ENCODE measurements at regions not wholly inside any gene's neighbourhood (a gene's known extent, or its start where the extent isn't known, plus 50 kb on each side); places are given as distances from the start of the nearest gene placed in this dataset.
"Not testable (repeated sequence)": the region's sequence is repeated elsewhere in the genome, so short reads cannot be mapped to it uniquely, and the experiment has no call there.

DNA sequence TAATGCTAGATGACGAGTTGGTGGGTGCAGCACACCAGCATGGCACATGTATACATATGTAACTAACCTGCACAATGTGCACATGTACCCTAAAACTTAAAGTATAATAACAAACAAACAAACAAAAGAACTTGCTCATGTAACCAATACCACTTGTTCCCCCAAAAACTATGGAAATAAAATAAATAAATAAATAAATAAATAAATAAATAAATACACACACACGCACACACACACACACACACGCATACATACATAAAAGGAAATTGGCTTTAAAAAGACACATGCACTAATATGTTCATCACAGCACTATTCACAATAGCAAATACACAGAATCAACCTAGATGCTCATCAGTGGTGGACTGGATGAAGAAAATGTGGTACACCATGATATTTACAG is 394.0 kb upstream of the SLC10A2 start:
- not testable (repeated sequence) for H3K27me3 ChIP-seq (ENCODE audit: control insufficient read depth in 3 of 3, insufficient read depth in 3 of 3, low read depth in 1 of 3, low read length in 3 of 3); DNase-seq (ENCODE audit: low spot score)
- no CpG with 5 or more reads among the region's 3 CpGs for WGBS, 2 donors (ENCODE audit: extremely low coverage in 2 of 2, insufficient read length in 2 of 2, insufficient replicate concordance in 1 of 2)

DNA sequence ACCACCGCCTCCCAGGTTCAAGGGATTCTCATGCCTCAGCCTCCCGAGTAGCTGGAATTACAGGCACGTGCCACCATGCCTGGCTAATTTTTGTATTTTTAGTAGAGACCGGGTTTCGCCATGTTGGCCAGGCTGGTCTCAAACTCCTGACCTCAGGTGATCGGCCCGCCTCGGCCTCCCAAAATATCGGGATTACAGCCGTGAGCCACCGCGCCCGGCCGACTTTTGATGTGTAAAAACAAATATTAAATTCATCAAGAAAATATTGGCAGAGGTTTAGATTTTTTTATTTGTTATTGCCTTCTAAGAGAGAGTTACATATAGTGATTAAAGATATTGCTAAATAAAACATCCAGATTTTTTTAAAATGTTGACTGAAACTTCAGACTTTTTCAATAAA is 390.8 kb upstream of the SLC10A2 start:
- H2BK12ac ChIP-seq (ENCODE audit: low read length); H2BK15ac ChIP-seq (ENCODE audit: low read length); H3K4ac ChIP-seq (ENCODE audit: low read length); H2AK5ac ChIP-seq (ENCODE audit: low read depth, low read length); H4K8ac ChIP-seq (ENCODE audit: low read depth, low read length); H3K4me3 ChIP-seq (ENCODE audit: low read length in 2 of 2); H3K9ac ChIP-seq (ENCODE audit: low read depth, low read length, poor library complexity); H3K18ac ChIP-seq (ENCODE audit: low read length); H2AFZ ChIP-seq (ENCODE audit: low read length); H3K9me3 ChIP-seq (replicated peaks in 1 of 2; ENCODE audit: control insufficient read depth in 2 of 2, insufficient read depth in 1 of 2, low read depth in 1 of 2, low read length in 2 of 2); H3K79me1 ChIP-seq (ENCODE audit: low read depth, low read length); H3K27me3 ChIP-seq (ENCODE audit: control insufficient read depth in 3 of 3, insufficient read depth in 3 of 3, low read depth in 1 of 3, low read length in 3 of 3); DNase-seq (ENCODE audit: low spot score); H3K27ac ChIP-seq (replicated peaks; ENCODE audit: low read length); H4K91ac ChIP-seq (ENCODE audit: low read depth, low read length, poor library complexity); H3K4me2 ChIP-seq (ENCODE audit: insufficient read depth, low read length, poor library complexity, severe bottlenecking); H3K23ac ChIP-seq (ENCODE audit: low read depth, low read length, poor library complexity); H2BK5ac ChIP-seq (ENCODE audit: low read length); H3K14ac ChIP-seq (ENCODE audit: low read length); H3K36me3 ChIP-seq (replicated peaks in 1 of 2; ENCODE audit: control insufficient read depth in 2 of 2, insufficient read depth in 2 of 2, low read length in 2 of 2); H3K4me1 ChIP-seq (ENCODE audit: control insufficient read depth in 2 of 2, insufficient read depth in 1 of 2, low read depth in 1 of 2, low read length in 2 of 2); H2BK120ac ChIP-seq (ENCODE audit: low read depth, low read length): not testable (repeated sequence)
- WGBS, 2 donors (ENCODE audit: extremely low coverage in 2 of 2, insufficient read length in 2 of 2, insufficient replicate concordance in 1 of 2), result no CpG with 5 or more reads among the region's 14 CpGs

More for the DNA sequence above, 394.0 kb upstream of the SLC10A2 start:
- not testable (repeated sequence) for H3K4me3 ChIP-seq (ENCODE audit: low read length in 2 of 2); H3K4ac ChIP-seq (ENCODE audit: low read length); H3K9me3 ChIP-seq (replicated peaks in 1 of 2; ENCODE audit: control insufficient read depth in 2 of 2, insufficient read depth in 1 of 2, low read depth in 1 of 2, low read length in 2 of 2); H3K14ac ChIP-seq (ENCODE audit: low read length); H4K8ac ChIP-seq (ENCODE audit: low read depth, low read length); H3K27ac ChIP-seq (replicated peaks; ENCODE audit: low read length); H3K23ac ChIP-seq (ENCODE audit: low read depth, low read length, poor library complexity); H3K9ac ChIP-seq (ENCODE audit: low read depth, low read length, poor library complexity); H2BK12ac ChIP-seq (ENCODE audit: low read length); H2BK15ac ChIP-seq (ENCODE audit: low read length); H2AK5ac ChIP-seq (ENCODE audit: low read depth, low read length); H2AFZ ChIP-seq (ENCODE audit: low read length); H3K18ac ChIP-seq (ENCODE audit: low read length); H3K4me2 ChIP-seq (ENCODE audit: insufficient read depth, low read length, poor library complexity, severe bottlenecking); H3K79me1 ChIP-seq (ENCODE audit: low read depth, low read length); H3K4me1 ChIP-seq (ENCODE audit: control insufficient read depth in 2 of 2, insufficient read depth in 1 of 2, low read depth in 1 of 2, low read length in 2 of 2); H3K36me3 ChIP-seq (replicated peaks in 1 of 2; ENCODE audit: control insufficient read depth in 2 of 2, insufficient read depth in 2 of 2, low read length in 2 of 2); H4K91ac ChIP-seq (ENCODE audit: low read depth, low read length, poor library complexity); H2BK5ac ChIP-seq (ENCODE audit: low read length); H2BK120ac ChIP-seq (ENCODE audit: low read depth, low read length)

DNA sequence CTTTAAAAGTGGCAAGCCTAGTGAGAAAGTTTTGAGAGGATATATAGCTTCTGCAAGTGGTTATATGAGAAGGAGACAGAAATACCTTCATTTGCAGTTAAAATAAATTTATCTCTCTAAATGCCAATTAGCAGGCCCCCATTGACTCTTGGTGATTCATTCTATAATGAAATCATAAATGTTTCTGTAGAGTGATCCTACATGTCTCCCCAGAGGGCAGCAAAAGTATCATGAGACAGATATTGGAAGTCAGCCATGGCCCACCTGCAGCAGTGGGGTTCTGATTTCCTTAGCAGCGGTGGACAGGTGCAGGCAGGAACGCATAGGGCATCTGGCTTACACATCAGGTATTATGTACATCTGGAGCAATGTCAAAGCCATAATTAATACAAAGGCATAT is 385.4 kb upstream of the SLC10A2 start:
- H3K14ac ChIP-seq (ENCODE audit: low read length), result no peak overlapping the region
- WGBS, 2 donors (ENCODE audit: extremely low coverage in 2 of 2, insufficient read length in 2 of 2, insufficient replicate concordance in 1 of 2), result no CpG with 5 or more reads among the region's 2 CpGs
- H3K9ac ChIP-seq (ENCODE audit: low read depth, low read length, poor library complexity), result no peak overlapping the region
- H3K36me3 ChIP-seq (replicated peaks in 1 of 2; ENCODE audit: control insufficient read depth in 2 of 2, insufficient read depth in 2 of 2, low read length in 2 of 2), result no peaks in the 10 kb centered on the region
- H3K9me3 ChIP-seq (replicated peaks in 1 of 2; ENCODE audit: control insufficient read depth in 2 of 2, insufficient read depth in 1 of 2, low read depth in 1 of 2, low read length in 2 of 2), result no peaks in the 10 kb centered on the region
- H2BK5ac ChIP-seq (ENCODE audit: low read length), result no peak overlapping the region
- no peak overlapping the region for H4K91ac ChIP-seq (ENCODE audit: low read depth, low read length, poor library complexity)
- H3K4ac ChIP-seq (ENCODE audit: low read length), result no peak overlapping the region
- H2BK12ac ChIP-seq (ENCODE audit: low read length), result no peak overlapping the region
- H3K27ac ChIP-seq (replicated peaks; ENCODE audit: low read length), result no peak overlapping the region
- no peak overlapping the region for H2BK15ac ChIP-seq (ENCODE audit: low read length)
- H2BK120ac ChIP-seq (ENCODE audit: low read depth, low read length), result no peak overlapping the region
- H2AFZ ChIP-seq (ENCODE audit: low read length), result no peak overlapping the region
- no peaks in the 10 kb centered on the region for H3K4me1 ChIP-seq (ENCODE audit: control insufficient read depth in 2 of 2, insufficient read depth in 1 of 2, low read depth in 1 of 2, low read length in 2 of 2)
- no peak overlapping the region for H3K4me3 ChIP-seq (ENCODE audit: low read length in 2 of 2)
- H4K8ac ChIP-seq (ENCODE audit: low read depth, low read length), result no peak overlapping the region
- peaks cover 1% of the 10 kb centered on the region for H3K79me1 ChIP-seq (ENCODE audit: low read depth, low read length)
- H3K18ac ChIP-seq (ENCODE audit: low read length), result no peak overlapping the region
- H3K4me2 ChIP-seq (ENCODE audit: insufficient read depth, low read length, poor library complexity, severe bottlenecking), result no peak overlapping the region
- H2AK5ac ChIP-seq (ENCODE audit: low read depth, low read length), result no peak overlapping the region
- H3K23ac ChIP-seq (ENCODE audit: low read depth, low read length, poor library complexity), result no peak overlapping the region
- no peak for DNase-seq (ENCODE audit: low spot score)
- H3K27me3 ChIP-seq (ENCODE audit: control insufficient read depth in 3 of 3, insufficient read depth in 3 of 3, low read depth in 1 of 3, low read length in 3 of 3), result no peaks in the 10 kb centered on the region

DNA sequence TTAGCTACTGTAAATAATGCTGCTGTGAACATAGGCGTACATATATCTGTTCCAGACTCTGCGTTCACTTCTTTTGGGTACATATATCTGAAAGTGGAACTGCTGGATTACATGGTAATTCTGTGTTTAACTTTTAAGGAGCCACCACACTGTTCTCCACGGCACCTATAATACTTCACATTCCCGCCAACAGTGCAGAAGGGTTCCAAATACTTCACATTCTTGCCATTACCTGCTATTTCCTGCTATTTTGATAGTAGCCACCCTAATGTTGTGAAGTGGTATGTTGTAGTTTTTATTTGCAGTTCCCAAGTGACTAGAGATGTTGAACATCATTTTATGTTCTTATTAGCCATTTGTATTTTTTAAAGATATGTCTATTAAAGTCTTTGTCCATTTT is 377.4 kb upstream of the SLC10A2 start:
- H4K8ac ChIP-seq (ENCODE audit: low read depth, low read length), result no peak overlapping the region
- no peak overlapping the region for H3K18ac ChIP-seq (ENCODE audit: low read length)
- H2AK5ac ChIP-seq (ENCODE audit: low read depth, low read length), result no peak overlapping the region
- H3K4ac ChIP-seq (ENCODE audit: low read length), result no peak overlapping the region
- no peak overlapping the region for H3K4me2 ChIP-seq (ENCODE audit: insufficient read depth, low read length, poor library complexity, severe bottlenecking)
- no peak overlapping the region for H3K4me3 ChIP-seq (ENCODE audit: low read length in 2 of 2)
- no peaks in the 10 kb centered on the region for H3K79me1 ChIP-seq (ENCODE audit: low read depth, low read length)
- H3K9ac ChIP-seq (ENCODE audit: low read depth, low read length, poor library complexity), result no peak overlapping the region
- H3K23ac ChIP-seq (ENCODE audit: low read depth, low read length, poor library complexity), result no peak overlapping the region
- no peak overlapping the region for H2BK12ac ChIP-seq (ENCODE audit: low read length)
- no peak overlapping the region for H2BK120ac ChIP-seq (ENCODE audit: low read depth, low read length)
- no peak overlapping the region for H2BK15ac ChIP-seq (ENCODE audit: low read length)
- no peak overlapping the region for H2BK5ac ChIP-seq (ENCODE audit: low read length)
- no peaks in the 10 kb centered on the region for H3K36me3 ChIP-seq (replicated peaks in 1 of 2; ENCODE audit: control insufficient read depth in 2 of 2, insufficient read depth in 2 of 2, low read length in 2 of 2)
- WGBS, 2 donors (ENCODE audit: extremely low coverage in 2 of 2, insufficient read length in 2 of 2, insufficient replicate concordance in 1 of 2), result no CpG with 5 or more reads among the region's 4 CpGs
- H3K27ac ChIP-seq (replicated peaks; ENCODE audit: low read length), result no peak overlapping the region
- H3K4me1 ChIP-seq (ENCODE audit: control insufficient read depth in 2 of 2, insufficient read depth in 1 of 2, low read depth in 1 of 2, low read length in 2 of 2), result no peaks in the 10 kb centered on the region
- DNase-seq (ENCODE audit: low spot score), result no peak
- H3K27me3 ChIP-seq (ENCODE audit: control insufficient read depth in 3 of 3, insufficient read depth in 3 of 3, low read depth in 1 of 3, low read length in 3 of 3), result no peaks in the 10 kb centered on the region
- H3K9me3 ChIP-seq (replicated peaks in 1 of 2; ENCODE audit: control insufficient read depth in 2 of 2, insufficient read depth in 1 of 2, low read depth in 1 of 2, low read length in 2 of 2), result no peaks in the 10 kb centered on the region
- no peak overlapping the region for H4K91ac ChIP-seq (ENCODE audit: low read depth, low read length, poor library complexity)
- H2AFZ ChIP-seq (ENCODE audit: low read length), result no peak overlapping the region
- no peak overlapping the region for H3K14ac ChIP-seq (ENCODE audit: low read length)

All from neuronal stem cell (in vitro differentiated cells).